GM12878 (cell line): ENCODE measurements at regions not wholly inside any gene's neighbourhood (a gene's known extent, or its start where the extent isn't known, plus 50 kb on each side); places are given as distances from the start of the nearest gene placed in this dataset.

Experiments
- ATAC-seq: fragments of 200-7000 bp; cut with Tn5 transposase; 3 replicates; pipeline ENCODE4 v1.9.1; 2020; ENCODE audit warnings: mild to moderate bottlenecking, moderate library complexity
- BruUV-seq: library from RNA; stranded (reverse); fragments of 400-500 nt; replicated peaks from 2 replicates; lab custom pipeline; 2021; lab: Mats Ljungman, UMichigan
- CTCF ChIA-PET: fragments of 300-600 bp; sonication (Branson Sonifier 250); formaldehyde crosslinking; extraction: SDS; loops from one replicate; lab custom pipeline; 2021; ENCODE audit warnings: inconsistent platforms; lab: Yijun Ruan, JAX
- POLR2A ChIA-PET: fragments of 350-600 bp; formaldehyde crosslinking; extraction: SDS; loops from one replicate; lab custom pipeline; 2021; ENCODE audit warnings: inconsistent platforms; lab: Charles Lee
- RAD21 ChIA-PET: fragments of 300-600 bp; sonication (Branson Sonifier 250); formaldehyde crosslinking; loops from one replicate; lab custom pipeline; 2023; ENCODE audit warnings: antibody characterized with exemption; ENCODE audit not compliant: unreplicated experiment; lab: Charles Lee
- SMC1A ChIA-PET: fragments of 300-600 bp; sonication (Branson Sonifier 250); formaldehyde crosslinking; loops from one replicate; lab custom pipeline; 2023; ENCODE audit not compliant: unreplicated experiment, uncharacterized antibody; lab: Charles Lee
- DNase-seq: peaks from one replicate; pipeline ENCODE4 v3.0.0-alpha.2; 2011; ENCODE audit warnings: low read depth, low spot score
- FAIRE-seq: peaks from 3 replicates; lab custom pipeline; 2011; peaks lifted over from hg19 to GRCh38; lab: Jason Lieb, UNC
- H2AFZ ChIP-seq: 2 replicates; pipeline ENCODE4 v1.6.0; 2011; ENCODE audit warnings: low read depth, low read length, control low read depth; ENCODE audit not compliant: control insufficient read depth
- H3K27ac ChIP-seq: 2 replicates; pipeline ENCODE4 v1.5.1; 2011; ENCODE audit warnings: control low read depth; ENCODE audit not compliant: control insufficient read depth, insufficient read depth
- H3K27me3 ChIP-seq, 2 experiments: replicated peaks in 1 of 2; 2 replicates each; pipeline versions ENCODE4 v1.6.0 to v1.6.1; 2011; ENCODE audit warnings: low read length in 1 of 2; ENCODE audit not compliant: control insufficient read depth in 2 of 2, insufficient read depth in 2 of 2
- H3K36me3 ChIP-seq, 2 experiments: 2 replicates each; pipeline ENCODE4 v1.5.1; 2011; ENCODE audit warnings: low read length in 1 of 2; ENCODE audit not compliant: control insufficient read depth in 2 of 2, insufficient read depth in 2 of 2
- H3K4me1 ChIP-seq: 2 replicates; pipeline ENCODE4 v1.6.1; 2011; ENCODE audit warnings: mild to moderate bottlenecking, low read length, moderate library complexity, mixed read lengths; ENCODE audit not compliant: control insufficient read depth, insufficient read depth
- H3K4me2 ChIP-seq: 2 replicates; pipeline ENCODE4 v1.6.0; 2011; ENCODE audit warnings: control low read depth; ENCODE audit not compliant: control insufficient read depth, insufficient read depth
- H3K4me3 ChIP-seq: fragments of 200-600 bp; sonication (generic); 2 replicates; pipeline ENCODE4 v1.5.1; 2016
- H3K79me2 ChIP-seq: 2 replicates; pipeline ENCODE4 v1.6.0; 2011; ENCODE audit warnings: low read length; ENCODE audit not compliant: control insufficient read depth, insufficient read depth
- H3K9ac ChIP-seq: 2 replicates; pipeline ENCODE4 v1.8.0; 2011; ENCODE audit warnings: low read length, control low read depth, mixed read lengths; ENCODE audit not compliant: control insufficient read depth, insufficient read depth
- H3K9me3 ChIP-seq: replicated peaks from 3 replicates; pipeline ENCODE4 v1.5.1; 2011; ENCODE audit warnings: mild to moderate bottlenecking, low read length; ENCODE audit not compliant: control insufficient read depth, insufficient read depth
- H4K20me1 ChIP-seq: 2 replicates; pipeline ENCODE4 v1.6.0; 2011; ENCODE audit not compliant: control insufficient read depth, insufficient read depth
- BCLAF1 ChIP-seq: fragments of 450-650 bp; IDR thresholded peaks from 2 replicates; pipeline ENCODE4 v1.6.1; 2017; ENCODE audit warnings: antibody characterized with exemption, mild to moderate bottlenecking, moderate library complexity
- CREB1 ChIP-seq: IDR thresholded peaks from 2 replicates; pipeline ENCODE4 v1.6.1; 2012; ENCODE audit warnings: low read depth, mild to moderate bottlenecking, inconsistent platforms
- POLR2A ChIP-seq: IDR thresholded peaks from 2 replicates; pipeline ENCODE4 v1.6.1; 2011; ENCODE audit warnings: low read depth, mild to moderate bottlenecking, low read length
- SMAD1 ChIP-seq: fragments of 450-650 bp; IDR thresholded peaks from 2 replicates; pipeline ENCODE4 v1.6.1; 2018; ENCODE audit warnings: mild to moderate bottlenecking, low read depth; ENCODE audit not compliant: partially characterized antibody
- ZBTB40 ChIP-seq: fragments of 450-650 bp; IDR thresholded peaks from 2 replicates; pipeline ENCODE4 v1.6.1; 2016; ENCODE audit warnings: mild to moderate bottlenecking, moderate library complexity, borderline replicate concordance
- ZNF274 ChIP-seq: IDR thresholded peaks from one replicate; pipeline ENCODE4 v1.8.0; 2011; ENCODE audit not compliant: insufficient read length, insufficient read depth
- WGBS: methylation state at CpG from one replicate; pipeline ENCODE4 v1.1.6; 2016; ENCODE audit warnings: low lambda C conversion rate; ENCODE audit not compliant: insufficient replicate concordance, insufficient coverage; ENCODE audit errors: missing lambda C conversion rate; 5-methylcytosine and 5-hydroxymethylcytosine counted together
- in situ Hi-C: fragments of 300-500 bp; cut with MboI; formaldehyde crosslinking; loops from 9 replicates; pipeline ENCODE4 v1.14.3; 2018; ENCODE audit warnings: mixed read lengths
- intact Hi-C: fragments of 100-400 bp; cut with micrococcal nuclease; formaldehyde crosslinking; loops from one replicate; pipeline ENCODE4 v1.14.2; 2022; ENCODE audit not compliant: unreplicated experiment
- TF ChIP-seq, protein P1 (sequence below): fragments of 450-650 bp; IDR thresholded peaks from 2 replicates; pipeline ENCODE4 v1.6.1; 2014; ENCODE audit warnings: mild to moderate bottlenecking
- TF ChIP-seq, protein P2 (sequence below): fragments of 150-350 bp; IDR thresholded peaks from 2 replicates; pipeline ENCODE4 v1.6.1; 2016; ENCODE audit warnings: low read depth, low read length

DNA sequence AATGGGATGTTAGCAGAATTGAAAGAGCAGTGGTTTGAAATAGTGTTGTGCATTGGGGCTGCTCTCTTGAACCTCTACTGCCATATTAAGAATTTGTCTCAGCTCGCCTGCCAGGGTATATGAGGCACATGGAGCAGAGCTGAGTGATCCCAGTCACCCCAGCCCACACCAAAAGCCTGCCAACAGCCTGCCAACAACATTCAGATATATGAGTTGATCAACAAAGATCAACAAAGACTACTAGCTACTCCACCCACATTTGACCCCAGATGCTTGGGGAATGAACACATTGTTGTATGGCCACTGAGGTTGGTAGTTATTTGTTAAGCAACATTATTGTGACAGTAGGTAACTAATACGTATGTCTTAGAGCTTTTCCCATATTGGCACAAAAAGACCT, 570.9 kb upstream of the IL12A start:
- FAIRE-seq (no peak), ATAC-seq (no peak), DNase-seq (no peak)
- RAD21 ChIA-PET = no interaction called here
- no peak for TF ChIP-seq CREB1
- TF ChIP-seq SMAD1 = no peak
- no peak for TF ChIP-seq POLR2A
- no peak for TF ChIP-seq ZBTB40
- TF ChIP-seq, protein P1, sequence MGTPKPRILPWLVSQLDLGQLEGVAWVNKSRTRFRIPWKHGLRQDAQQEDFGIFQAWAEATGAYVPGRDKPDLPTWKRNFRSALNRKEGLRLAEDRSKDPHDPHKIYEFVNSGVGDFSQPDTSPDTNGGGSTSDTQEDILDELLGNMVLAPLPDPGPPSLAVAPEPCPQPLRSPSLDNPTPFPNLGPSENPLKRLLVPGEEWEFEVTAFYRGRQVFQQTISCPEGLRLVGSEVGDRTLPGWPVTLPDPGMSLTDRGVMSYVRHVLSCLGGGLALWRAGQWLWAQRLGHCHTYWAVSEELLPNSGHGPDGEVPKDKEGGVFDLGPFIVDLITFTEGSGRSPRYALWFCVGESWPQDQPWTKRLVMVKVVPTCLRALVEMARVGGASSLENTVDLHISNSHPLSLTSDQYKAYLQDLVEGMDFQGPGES = no peak
- TF ChIP-seq, protein P2, sequence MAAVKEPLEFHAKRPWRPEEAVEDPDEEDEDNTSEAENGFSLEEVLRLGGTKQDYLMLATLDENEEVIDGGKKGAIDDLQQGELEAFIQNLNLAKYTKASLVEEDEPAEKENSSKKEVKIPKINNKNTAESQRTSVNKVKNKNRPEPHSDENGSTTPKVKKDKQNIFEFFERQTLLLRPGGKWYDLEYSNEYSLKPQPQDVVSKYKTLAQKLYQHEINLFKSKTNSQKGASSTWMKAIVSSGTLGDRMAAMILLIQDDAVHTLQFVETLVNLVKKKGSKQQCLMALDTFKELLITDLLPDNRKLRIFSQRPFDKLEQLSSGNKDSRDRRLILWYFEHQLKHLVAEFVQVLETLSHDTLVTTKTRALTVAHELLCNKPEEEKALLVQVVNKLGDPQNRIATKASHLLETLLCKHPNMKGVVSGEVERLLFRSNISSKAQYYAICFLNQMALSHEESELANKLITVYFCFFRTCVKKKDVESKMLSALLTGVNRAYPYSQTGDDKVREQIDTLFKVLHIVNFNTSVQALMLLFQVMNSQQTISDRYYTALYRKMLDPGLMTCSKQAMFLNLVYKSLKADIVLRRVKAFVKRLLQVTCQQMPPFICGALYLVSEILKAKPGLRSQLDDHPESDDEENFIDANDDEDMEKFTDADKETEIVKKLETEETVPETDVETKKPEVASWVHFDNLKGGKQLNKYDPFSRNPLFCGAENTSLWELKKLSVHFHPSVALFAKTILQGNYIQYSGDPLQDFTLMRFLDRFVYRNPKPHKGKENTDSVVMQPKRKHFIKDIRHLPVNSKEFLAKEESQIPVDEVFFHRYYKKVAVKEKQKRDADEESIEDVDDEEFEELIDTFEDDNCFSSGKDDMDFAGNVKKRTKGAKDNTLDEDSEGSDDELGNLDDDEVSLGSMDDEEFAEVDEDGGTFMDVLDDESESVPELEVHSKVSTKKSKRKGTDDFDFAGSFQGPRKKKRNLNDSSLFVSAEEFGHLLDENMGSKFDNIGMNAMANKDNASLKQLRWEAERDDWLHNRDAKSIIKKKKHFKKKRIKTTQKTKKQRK = no peak
- TF ChIP-seq BCLAF1 = no peak
- TF ChIP-seq ZNF274 = no peak
- 0% methylated on average over 2 of the region's 2 CpGs for WGBS
- no peaks in the 10 kb centered on the region for H3K36me3 ChIP-seq
- H3K27ac ChIP-seq = no peak overlapping the region
- CTCF ChIA-PET = no interaction called here
- no peaks in the 10 kb centered on the region for H3K27me3 ChIP-seq
- no peak overlapping the region for H3K9ac ChIP-seq
- intact Hi-C loops (no loop called here), in situ Hi-C loops (no loop called here)
- H3K79me2 ChIP-seq = no peaks in the 10 kb centered on the region
- H4K20me1 ChIP-seq = no peaks in the 10 kb centered on the region
- BruUV-seq = no TSS peak
- no peaks in the 10 kb centered on the region for H3K9me3 ChIP-seq
- no peaks in the 10 kb centered on the region for H3K4me1 ChIP-seq
- H3K4me3 ChIP-seq = no peak overlapping the region
- H3K4me2 ChIP-seq = no peak overlapping the region
- POLR2A ChIA-PET = no interaction called here
- SMC1A ChIA-PET = no interaction called here
- no peak overlapping the region for H2AFZ ChIP-seq
